ENCODE measurements at regions not wholly inside any gene's neighbourhood (a gene's known extent, or its start where the extent isn't known, plus 50 kb on each side); places are given as distances from the start of the nearest gene placed in this dataset.

- Histone ChIP-seq H4K20me1 (ENCODE audit: insufficient read depth) (no peaks in the 10 kb centered on the region), H3K9ac (no peak overlapping the region), H3K4me1 (ENCODE audit: control insufficient read depth in 1 of 2, insufficient read depth in 2 of 2, low read depth in 1 of 2, low read length in 1 of 2) (peaks cover 0 to 2% of the 10 kb centered on the region in 2 experiments; a peak in 2 of 4 replicates), H3K4me2 (no peak overlapping the region), H3K79me2 (ENCODE audit: insufficient read depth) (no peaks in the 10 kb centered on the region), H3K9me3 (no peaks in the 10 kb centered on the region), H3K4me3 (ENCODE audit: low read depth in 2 of 2, low read length in 1 of 2) (no peak overlapping the region), H3K36me3 (replicated peaks in 1 of 2; ENCODE audit: control insufficient read depth in 1 of 2, insufficient read depth in 2 of 2, low read length in 1 of 2) (no peaks in the 10 kb centered on the region), H3K9me2 (no peaks in the 10 kb centered on the region), H3F3A (replicated peaks; ENCODE audit: insufficient read depth) (no peaks in the 10 kb centered on the region), H2AFZ (ENCODE audit: low read depth) (no peak overlapping the region), H3K27ac (ENCODE audit: low read depth in 2 of 2, low read length in 1 of 2) (no peak overlapping the region), H3K27me3 (ENCODE audit: insufficient read depth) (no peaks in the 10 kb centered on the region)
- TF ChIP-seq MXI1 (IDR thresholded peaks at IDR 0.05; ENCODE audit: low read depth, low read length) = no peak
- no peak for TF ChIP-seq REST (IDR thresholded peaks at IDR 0.05; ENCODE audit: low read depth, low read length)
- TF ChIP-seq POLR2AphosphoS5 (IDR thresholded peaks at IDR 0.05; ENCODE audit: low read depth, low read length) = no peak
- no peak for TF ChIP-seq CTCF (IDR thresholded peaks at IDR 0.05)
- no peak for TF ChIP-seq FOXM1 (IDR thresholded peaks at IDR 0.05; ENCODE audit: low read depth)
- no peak for TF ChIP-seq PBX3 (IDR thresholded peaks at IDR 0.05)
- TF ChIP-seq NRF1 (IDR thresholded peaks at IDR 0.05; ENCODE audit: low read depth, low read length) = no peak
- no peak for TF ChIP-seq GATA2 (CRISPR knock-in tag; IDR thresholded peaks at IDR 0.05)
- TF ChIP-seq RXRA (IDR thresholded peaks at IDR 0.05; ENCODE audit: borderline replicate concordance, low read depth) = no peak
- no peak for TF ChIP-seq YY1 (IDR thresholded peaks at IDR 0.05; ENCODE audit: low read depth)
- no peak for TF ChIP-seq MAX (IDR thresholded peaks at IDR 0.05; ENCODE audit: low read depth)
- no peak for TF ChIP-seq TAF1 (IDR thresholded peaks at IDR 0.05; ENCODE audit: borderline replicate concordance, low read depth, low read length)
- no peak for TF ChIP-seq IRF3 (IDR thresholded peaks at IDR 0.05; ENCODE audit: low read depth, low read length)
- no peak for TF ChIP-seq TEAD4 (IDR thresholded peaks at IDR 0.05; ENCODE audit: borderline replicate concordance, insufficient read depth)
- TF ChIP-seq TCF12 (IDR thresholded peaks at IDR 0.05) = no peak
- no peak for TF ChIP-seq RFX5 (IDR thresholded peaks at IDR 0.05; ENCODE audit: low read length)
- no peak for TF ChIP-seq GABPA (IDR thresholded peaks at IDR 0.05; ENCODE audit: low read depth)
- TF ChIP-seq EZH2phosphoT487 (IDR thresholded peaks at IDR 0.05; ENCODE audit: borderline replicate concordance, low read depth) = no peak
- no peak for TF ChIP-seq CHD2 (IDR thresholded peaks at IDR 0.05; ENCODE audit: low read length, partially characterized antibody)
- no peak for TF ChIP-seq JUND (IDR thresholded peaks at IDR 0.05)
- ChIA-PET POLR2A (no interaction called here), CTCF (interaction anchor here (0.6 to 3.7 kb wide), 2 partner anchors 19 to 354 kb away, joined by 3 to 18 read pairs; no protein-coding TSS in a partner anchor)
- WGBS (ENCODE audit: low lambda C conversion rate) = 85% methylated on average over 3 of the region's 3 CpGs
- no peak for DNase-seq
Observed at GRCh38 chr9:84154320-84154719, 173.7 kb downstream of the RMI1 start.

All from SK-N-SH (cell line).